ENCODE measurements at regions not wholly inside any gene's neighbourhood (a gene's known extent, or its start where the extent isn't known, plus 50 kb on each side); places are given as distances from the start of the nearest gene placed in this dataset.

DNA sequence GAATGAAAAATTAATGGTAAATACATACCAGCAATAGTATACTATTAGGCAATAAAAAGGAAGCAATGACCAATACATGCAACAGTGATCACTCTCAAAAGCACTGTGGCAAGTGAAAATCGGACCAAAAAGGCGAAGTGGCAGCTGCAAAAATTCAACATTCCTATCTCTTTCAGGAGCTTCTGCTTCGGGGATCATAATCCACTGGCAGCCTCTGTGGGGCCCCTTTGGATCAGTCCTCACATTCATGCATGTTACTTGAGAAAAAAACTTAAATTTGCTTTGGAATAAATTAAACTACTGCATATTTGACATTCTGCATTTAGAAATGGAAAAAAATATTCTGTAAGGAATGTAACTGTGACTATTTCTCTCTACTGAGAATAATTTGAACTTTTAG lies 425.6 kb downstream of the NR2F2 start:
- ChIA-PET POLR2A (interaction anchor here (0.7 kb wide), 1 partner anchor 1467 kb away, joined by 3 read pairs; no protein-coding TSS in a partner anchor), CTCF (ENCODE audit: unreplicated experiment) (no interaction called here)
- no peaks in the 10 kb centered on the region for H4K20me1 ChIP-seq (ENCODE audit: insufficient read depth, low read length)
- H3K9me2 ChIP-seq (ENCODE audit: insufficient read depth, low read length), result no peaks in the 10 kb centered on the region
- intact Hi-C loops (cut with micrococcal nuclease; ENCODE audit: unreplicated experiment), result no loop called here
- no peaks in the 10 kb centered on the region for H3K36me3 ChIP-seq (ENCODE audit: insufficient read depth, low read length)
- no peaks in the 10 kb centered on the region for H3K9me3 ChIP-seq (ENCODE audit: low read length)
- no peak overlapping the region for H3K4me2 ChIP-seq (ENCODE audit: low read length)
- no peak overlapping the region for H3K4me3 ChIP-seq (ENCODE audit: low read depth, low read length, poor library complexity, severe bottlenecking)
- H2AFZ ChIP-seq (ENCODE audit: low read length), result no peak overlapping the region
- H3K79me2 ChIP-seq (ENCODE audit: insufficient read depth, low read depth, low read length), result no peaks in the 10 kb centered on the region
- BruUV-seq (replicated peaks), result no TSS peak
- TF ChIP-seq EZH2phosphoT487 (IDR thresholded peaks at IDR 0.05; ENCODE audit: borderline replicate concordance, low read depth, low read length), result no peak
- no peak for TF ChIP-seq CTCF (conservative IDR thresholded peaks at IDR 0.05; ENCODE audit: low read length)
- no peak for DNase-seq (ENCODE audit: low spot score)
- no peak overlapping the region for H3K27ac ChIP-seq (ENCODE audit: low read depth, low read length, poor library complexity, severe bottlenecking)
- H3K4me1 ChIP-seq (ENCODE audit: insufficient read depth, low read length, poor library complexity, severe bottlenecking), result no peaks in the 10 kb centered on the region

DNA sequence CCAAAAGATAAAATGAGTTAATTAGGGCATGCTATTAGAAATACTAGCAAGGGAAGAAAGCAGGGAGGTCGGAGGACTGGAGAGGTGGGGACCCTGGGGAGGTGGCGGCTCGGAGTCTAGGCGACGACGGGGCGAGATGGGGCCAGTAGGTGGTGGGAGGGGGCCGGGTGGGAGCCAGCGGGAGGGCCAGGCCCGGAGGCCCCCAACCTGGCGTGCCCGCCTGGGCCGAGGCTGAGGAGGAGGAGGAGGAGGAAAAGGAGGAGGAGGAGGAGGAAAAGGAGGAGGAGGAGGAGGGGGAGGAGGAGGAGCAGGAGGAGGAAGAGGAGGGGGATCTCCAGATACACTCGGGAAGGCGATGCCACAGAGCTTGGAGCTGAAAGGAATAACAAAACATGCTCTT lies 426.2 kb downstream of the NR2F2 start:
- Histone ChIP-seq H4K20me1 (ENCODE audit: insufficient read depth, low read length) (no peaks in the 10 kb centered on the region), H3K4me3 (ENCODE audit: low read depth, low read length, poor library complexity, severe bottlenecking) (no peak overlapping the region), H3K27ac (ENCODE audit: low read depth, low read length, poor library complexity, severe bottlenecking) (no peak overlapping the region), H3K36me3 (ENCODE audit: insufficient read depth, low read length) (no peaks in the 10 kb centered on the region), H3K9me2 (ENCODE audit: insufficient read depth, low read length) (no peaks in the 10 kb centered on the region), H3K79me2 (ENCODE audit: insufficient read depth, low read depth, low read length) (no peaks in the 10 kb centered on the region), H3K4me1 (ENCODE audit: insufficient read depth, low read length, poor library complexity, severe bottlenecking) (no peaks in the 10 kb centered on the region), H2AFZ (ENCODE audit: low read length) (no peak overlapping the region), H3K9me3 (ENCODE audit: low read length) (no peaks in the 10 kb centered on the region), H3K4me2 (ENCODE audit: low read length) (no peak overlapping the region)
- ChIA-PET CTCF (ENCODE audit: unreplicated experiment) (no interaction called here), POLR2A (no interaction called here)
- no peak for DNase-seq (ENCODE audit: low spot score)
- intact Hi-C loops (cut with micrococcal nuclease; ENCODE audit: unreplicated experiment), result no loop called here
- TF ChIP-seq CTCF (conservative IDR thresholded peaks at IDR 0.05; ENCODE audit: low read length) (no peak), EZH2phosphoT487 (IDR thresholded peaks at IDR 0.05; ENCODE audit: borderline replicate concordance, low read depth, low read length) (no peak)
- BruUV-seq (replicated peaks), result no TSS peak

DNA sequence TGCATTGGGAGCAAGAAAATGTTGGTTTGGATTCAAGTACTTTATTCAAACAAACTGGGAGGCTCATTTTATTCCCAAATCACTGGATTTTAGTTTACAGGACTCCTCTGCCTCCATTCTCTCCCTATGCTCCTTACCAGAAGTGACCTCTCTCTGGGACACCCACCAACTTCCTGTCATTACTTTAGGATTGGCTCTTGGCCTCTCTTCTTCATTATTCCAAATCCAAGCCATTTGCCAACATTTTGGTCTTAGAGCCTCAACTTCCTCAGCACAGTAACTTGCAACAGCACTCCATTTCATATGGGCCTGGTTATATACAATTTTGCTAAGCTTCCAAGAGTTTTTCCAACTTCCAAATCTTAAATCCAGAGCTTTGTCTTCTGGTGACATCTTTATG lies 432.1 kb downstream of the NR2F2 start:
- no peaks in the 10 kb centered on the region for H3K36me3 ChIP-seq (ENCODE audit: insufficient read depth, low read length)
- H3K27ac ChIP-seq (ENCODE audit: low read depth, low read length, poor library complexity, severe bottlenecking), result no peak overlapping the region
- H2AFZ ChIP-seq (ENCODE audit: low read length), result no peak overlapping the region
- H3K9me3 ChIP-seq (ENCODE audit: low read length), result no peaks in the 10 kb centered on the region
- ChIA-PET POLR2A (no interaction called here), CTCF (ENCODE audit: unreplicated experiment) (no interaction called here)
- no peaks in the 10 kb centered on the region for H3K4me1 ChIP-seq (ENCODE audit: insufficient read depth, low read length, poor library complexity, severe bottlenecking)
- H3K4me3 ChIP-seq (ENCODE audit: low read depth, low read length, poor library complexity, severe bottlenecking), result no peak overlapping the region
- H3K79me2 ChIP-seq (ENCODE audit: insufficient read depth, low read depth, low read length), result no peaks in the 10 kb centered on the region
- TF ChIP-seq EZH2phosphoT487 (IDR thresholded peaks at IDR 0.05; ENCODE audit: borderline replicate concordance, low read depth, low read length) (no peak), CTCF (conservative IDR thresholded peaks at IDR 0.05; ENCODE audit: low read length) (no peak)
- intact Hi-C loops (cut with micrococcal nuclease; ENCODE audit: unreplicated experiment), result no loop called here
- DNase-seq (ENCODE audit: low spot score), result no peak
- H3K9me2 ChIP-seq (ENCODE audit: insufficient read depth, low read length), result no peaks in the 10 kb centered on the region
- H3K4me2 ChIP-seq (ENCODE audit: low read length), result no peak overlapping the region
- H4K20me1 ChIP-seq (ENCODE audit: insufficient read depth, low read length), result no peaks in the 10 kb centered on the region
- BruUV-seq (replicated peaks), result no TSS peak
